ENCODE measurements at regions not wholly inside any gene's neighbourhood (a gene's known extent, or its start where the extent isn't known, plus 50 kb on each side); places are given as distances from the start of the nearest gene placed in this dataset.
"Not testable (repeated sequence)": the region's sequence is repeated elsewhere in the genome, so short reads cannot be mapped to it uniquely, and the experiment has no call there.

- no peak for DNase-seq
Observed at GRCh38 chr12:74015118-74015517, 522.5 kb upstream of the ATXN7L3B start.

- not testable (repeated sequence) for DNase-seq
Observed at GRCh38 chr12:74016324-74016723, 521.3 kb upstream of the ATXN7L3B start.

- DNase-seq: no peak
Observed at GRCh38 chr12:74018849-74019248, 518.8 kb upstream of the ATXN7L3B start.

GRCh38 chr12:74021937-74022336 is 515.7 kb upstream of the ATXN7L3B start:
- no peak for DNase-seq

GRCh38 chr12:74031045-74031444 is 506.6 kb upstream of the ATXN7L3B start:
- DNase-seq: no peak

GRCh38 chr12:74033531-74033930 is 504.1 kb upstream of the ATXN7L3B start:
- DNase-seq: no peak

GRCh38 chr12:74039138-74039537 is 498.5 kb upstream of the ATXN7L3B start:
- DNase-seq: not testable (repeated sequence)

GRCh38 chr12:74043343-74043742 is 494.3 kb upstream of the ATXN7L3B start:
- no peak for DNase-seq

GRCh38 chr12:74049348-74049747 is 488.3 kb upstream of the ATXN7L3B start:
- no peak for DNase-seq

- DNase-seq: no peak
Observed at GRCh38 chr12:74051848-74052247, 485.8 kb upstream of the ATXN7L3B start.

- DNase-seq: no peak
Observed at GRCh38 chr12:74066476-74066875, 471.2 kb upstream of the ATXN7L3B start.

GRCh38 chr12:74071182-74071581 is 466.5 kb upstream of the ATXN7L3B start:
- DNase-seq: no peak

- no peak for DNase-seq
Observed at GRCh38 chr12:74076918-74077317, 460.7 kb upstream of the ATXN7L3B start.

GRCh38 chr12:74105434-74105833 is 432.2 kb upstream of the ATXN7L3B start:
- no peak for DNase-seq

GRCh38 chr12:74108729-74109128 is 428.9 kb upstream of the ATXN7L3B start:
- DNase-seq: no peak

GRCh38 chr12:74111688-74112360 is 425.8 kb upstream of the ATXN7L3B start:
- peak; percentile 9 for DNase-seq

- DNase-seq: no peak
Observed at GRCh38 chr12:74119811-74120362, 417.7 kb upstream of the ATXN7L3B start.

- DNase-seq: no peak
Observed at GRCh38 chr12:74120644-74121043, 417.0 kb upstream of the ATXN7L3B start.

GRCh38 chr12:74129702-74130101 is 407.9 kb upstream of the ATXN7L3B start:
- no peak for DNase-seq

GRCh38 chr12:74144396-74144795 is 393.2 kb upstream of the ATXN7L3B start:
- no peak for DNase-seq

- DNase-seq: no peak
Observed at GRCh38 chr12:74145328-74145727, 392.3 kb upstream of the ATXN7L3B start.

GRCh38 chr12:74148849-74149248 is 388.8 kb upstream of the ATXN7L3B start:
- DNase-seq: no peak

- no peak for DNase-seq
Observed at GRCh38 chr12:74152370-74152769, 385.3 kb upstream of the ATXN7L3B start.

GRCh38 chr12:74166096-74166495 is 371.5 kb upstream of the ATXN7L3B start:
- no peak for DNase-seq

- DNase-seq: no peak
Observed at GRCh38 chr12:74169607-74170006, 368.0 kb upstream of the ATXN7L3B start.
